ENCODE measurements at regions not wholly inside any gene's neighbourhood (a gene's known extent, or its start where the extent isn't known, plus 50 kb on each side); places are given as distances from the start of the nearest gene placed in this dataset.

DNA sequence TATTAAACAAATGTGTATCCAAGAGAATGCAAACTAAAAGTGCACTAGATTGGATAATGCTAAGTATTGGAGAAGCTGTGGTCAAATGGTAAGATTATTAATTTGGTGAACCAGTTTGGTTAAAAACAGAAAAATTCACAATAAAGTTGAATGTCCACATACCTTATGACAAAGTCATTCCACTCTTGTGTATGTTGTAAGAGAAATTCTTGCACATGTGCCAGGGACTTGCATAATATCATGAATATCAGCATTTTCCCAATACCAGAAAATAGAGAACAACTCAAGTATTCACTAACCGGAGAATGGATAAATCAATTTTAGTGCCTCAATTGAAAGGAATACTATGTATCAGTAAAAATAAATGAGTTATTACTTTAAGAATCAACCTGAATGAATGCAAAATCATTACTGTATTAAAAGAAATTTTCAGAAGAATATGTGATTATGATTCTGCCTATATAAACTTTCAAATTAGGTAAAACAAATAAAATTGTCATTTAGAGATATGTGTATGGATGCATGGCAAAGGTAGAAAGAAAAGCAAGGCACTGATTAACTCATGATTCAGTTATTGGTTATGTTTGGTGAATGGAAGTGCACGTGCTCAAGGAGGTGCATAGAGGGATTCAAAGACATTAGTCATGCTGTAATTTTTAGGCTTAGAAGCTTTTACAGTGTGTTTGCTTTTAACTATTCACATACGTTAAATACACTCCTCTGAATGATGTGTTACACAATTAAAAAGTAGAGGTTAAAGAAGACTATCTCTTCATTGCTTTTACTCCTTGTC lies 217.4 kb upstream of the KCNK2 start:
- TF ChIP-seq, protein P1, sequence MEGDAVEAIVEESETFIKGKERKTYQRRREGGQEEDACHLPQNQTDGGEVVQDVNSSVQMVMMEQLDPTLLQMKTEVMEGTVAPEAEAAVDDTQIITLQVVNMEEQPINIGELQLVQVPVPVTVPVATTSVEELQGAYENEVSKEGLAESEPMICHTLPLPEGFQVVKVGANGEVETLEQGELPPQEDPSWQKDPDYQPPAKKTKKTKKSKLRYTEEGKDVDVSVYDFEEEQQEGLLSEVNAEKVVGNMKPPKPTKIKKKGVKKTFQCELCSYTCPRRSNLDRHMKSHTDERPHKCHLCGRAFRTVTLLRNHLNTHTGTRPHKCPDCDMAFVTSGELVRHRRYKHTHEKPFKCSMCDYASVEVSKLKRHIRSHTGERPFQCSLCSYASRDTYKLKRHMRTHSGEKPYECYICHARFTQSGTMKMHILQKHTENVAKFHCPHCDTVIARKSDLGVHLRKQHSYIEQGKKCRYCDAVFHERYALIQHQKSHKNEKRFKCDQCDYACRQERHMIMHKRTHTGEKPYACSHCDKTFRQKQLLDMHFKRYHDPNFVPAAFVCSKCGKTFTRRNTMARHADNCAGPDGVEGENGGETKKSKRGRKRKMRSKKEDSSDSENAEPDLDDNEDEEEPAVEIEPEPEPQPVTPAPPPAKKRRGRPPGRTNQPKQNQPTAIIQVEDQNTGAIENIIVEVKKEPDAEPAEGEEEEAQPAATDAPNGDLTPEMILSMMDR (IDR thresholded peaks at IDR 0.05) = no peak
- TF ChIP-seq POLR2A (IDR thresholded peaks at IDR 0.05) = no peak

Data from adrenal gland (tissue), 5 donors.